ENCODE measurements at regions not wholly inside any gene's neighbourhood (a gene's known extent, or its start where the extent isn't known, plus 50 kb on each side); places are given as distances from the start of the nearest gene placed in this dataset.
A peak's percentile ranks its signal among the peaks of the same experiment; 100 is the strongest.
"Not testable (repeated sequence)": the region's sequence is repeated elsewhere in the genome, so short reads cannot be mapped to it uniquely, and the experiment has no call there.

DNA sequence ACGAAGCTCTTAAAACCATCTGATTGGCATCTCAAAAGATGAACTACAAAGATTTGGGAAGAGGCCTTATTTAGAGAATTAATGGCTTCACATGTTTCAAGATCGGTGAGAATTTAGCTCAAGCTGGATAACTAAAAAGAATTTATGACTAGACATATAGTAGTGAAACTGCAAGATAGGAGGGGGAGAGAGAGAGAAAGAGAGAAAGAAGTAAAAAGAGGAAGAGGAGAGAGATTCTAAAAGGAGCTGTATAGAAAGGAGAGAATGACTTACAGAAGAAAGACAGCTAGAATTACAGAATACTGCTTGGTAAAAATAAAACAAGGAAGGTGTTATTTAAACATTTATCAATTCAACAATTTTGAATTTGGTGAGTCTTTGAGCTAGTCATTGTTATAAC, 592.3 kb downstream of the SH2D4B start:
- FAIRE-seq = no peak

DNA sequence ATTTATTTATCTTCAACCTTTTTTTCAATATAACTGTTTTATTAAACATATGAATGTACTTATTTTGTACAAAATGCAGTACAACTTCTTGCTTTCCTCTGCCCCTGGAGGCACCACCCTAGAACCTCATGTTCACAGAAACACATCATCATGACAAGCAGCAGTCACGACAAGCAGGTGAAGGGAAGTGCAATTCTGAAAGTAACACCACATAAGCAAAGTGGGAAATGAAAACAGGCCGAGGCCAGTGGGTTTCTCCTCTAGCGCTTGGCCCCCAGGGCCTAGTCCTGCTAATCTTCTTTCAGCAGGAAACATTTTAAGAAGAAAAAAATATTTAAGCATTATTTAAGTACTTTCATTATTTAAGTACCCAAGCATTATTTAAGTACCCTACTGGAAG, 598.1 kb downstream of the SH2D4B start:
- FAIRE-seq = no peak

DNA sequence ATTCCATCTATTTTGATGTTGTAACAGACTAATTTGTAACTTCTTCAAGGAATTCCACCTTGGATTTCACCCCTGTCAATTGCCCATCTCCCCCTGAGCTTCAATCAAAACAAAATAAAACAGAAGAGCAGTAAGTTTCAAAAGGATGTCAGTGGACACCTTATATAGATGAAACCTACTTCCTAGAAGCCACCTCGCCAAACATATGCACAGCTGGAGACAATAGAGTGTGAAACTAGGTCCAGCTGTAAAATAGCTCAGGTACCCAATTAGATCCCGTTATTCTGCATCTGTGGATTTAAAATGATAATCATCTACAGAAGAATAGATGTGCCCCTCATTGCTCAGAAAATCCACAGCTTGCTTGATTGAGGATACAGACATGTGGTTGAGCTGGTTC, 598.6 kb downstream of the SH2D4B start:
- FAIRE-seq = no peak

DNA sequence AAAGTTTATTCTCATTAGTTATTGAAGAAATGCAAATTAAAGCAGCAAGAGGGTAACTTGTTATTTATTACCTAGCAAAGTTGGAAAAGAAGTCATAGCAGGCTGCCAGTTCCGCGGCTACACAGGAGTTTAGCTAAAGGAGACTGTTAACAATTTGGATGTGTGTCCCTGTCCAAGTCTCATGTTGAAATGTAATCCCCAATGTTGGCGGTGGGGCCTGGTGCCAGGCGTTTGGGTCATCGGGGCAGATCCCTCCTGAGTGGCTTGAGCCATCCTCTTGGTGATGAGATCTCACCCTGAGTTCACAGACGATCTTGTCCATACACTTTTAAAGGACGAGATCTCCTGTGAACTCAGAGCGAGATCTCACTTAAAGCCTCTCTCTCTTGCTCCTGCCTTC, 608.3 kb downstream of the SH2D4B start:
- FAIRE-seq = no peak

DNA sequence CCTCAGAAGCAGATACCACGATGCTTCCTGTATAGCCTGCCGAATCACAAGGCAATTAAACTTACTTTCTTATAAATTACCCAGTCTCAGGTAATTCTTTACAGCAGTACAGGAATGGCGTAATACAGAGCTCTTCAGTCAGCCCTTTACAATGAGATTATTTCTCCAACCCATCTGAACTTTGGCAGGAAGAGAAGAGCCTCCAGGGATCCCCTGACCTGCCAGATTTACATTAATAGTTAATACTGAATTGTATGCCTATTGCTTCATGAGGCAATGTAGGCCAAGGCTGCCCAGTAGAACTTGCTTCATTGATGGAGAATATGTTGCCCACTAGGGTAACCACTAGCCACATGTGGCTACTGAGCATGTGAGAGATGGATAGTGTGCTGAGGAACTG, 608.7 kb downstream of the SH2D4B start:
- no peak for FAIRE-seq

DNA sequence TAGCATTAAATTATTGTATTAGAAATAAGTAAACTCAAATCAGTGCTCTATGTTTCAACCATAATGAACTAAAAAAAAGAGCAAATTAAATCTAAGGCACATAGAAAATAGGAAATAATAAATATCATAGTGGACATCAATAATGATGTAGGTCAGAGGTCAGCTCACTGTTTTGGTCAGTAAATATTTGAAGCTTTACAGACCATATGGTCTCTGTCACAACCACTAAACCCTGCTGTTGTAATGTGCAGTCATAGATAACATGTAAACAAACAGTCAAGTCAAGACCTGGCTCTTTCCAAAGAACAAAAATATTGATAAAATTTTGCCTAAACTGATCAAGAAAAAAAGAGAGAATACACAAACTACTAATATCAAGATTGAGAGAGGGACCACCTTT, 615.0 kb downstream of the SH2D4B start:
- FAIRE-seq = no peak

DNA sequence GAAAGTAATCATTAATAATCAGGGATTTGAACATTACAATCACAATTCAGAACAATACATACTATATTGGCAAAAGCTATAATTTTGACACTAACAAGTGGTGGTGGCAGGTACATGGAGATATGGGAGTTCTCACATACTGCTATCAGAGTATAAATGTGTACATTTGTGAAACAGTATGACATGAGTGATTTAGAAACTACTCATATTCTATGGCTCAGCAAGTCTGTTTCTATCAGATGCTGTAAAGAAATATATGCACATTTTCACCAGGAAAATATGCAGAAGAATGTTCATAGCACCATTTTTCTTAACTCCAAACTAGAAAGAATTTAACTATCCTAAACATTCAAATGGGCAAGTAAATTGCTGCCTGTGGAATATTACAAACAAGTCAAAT, 620.0 kb downstream of the SH2D4B start:
- FAIRE-seq = no peak

DNA sequence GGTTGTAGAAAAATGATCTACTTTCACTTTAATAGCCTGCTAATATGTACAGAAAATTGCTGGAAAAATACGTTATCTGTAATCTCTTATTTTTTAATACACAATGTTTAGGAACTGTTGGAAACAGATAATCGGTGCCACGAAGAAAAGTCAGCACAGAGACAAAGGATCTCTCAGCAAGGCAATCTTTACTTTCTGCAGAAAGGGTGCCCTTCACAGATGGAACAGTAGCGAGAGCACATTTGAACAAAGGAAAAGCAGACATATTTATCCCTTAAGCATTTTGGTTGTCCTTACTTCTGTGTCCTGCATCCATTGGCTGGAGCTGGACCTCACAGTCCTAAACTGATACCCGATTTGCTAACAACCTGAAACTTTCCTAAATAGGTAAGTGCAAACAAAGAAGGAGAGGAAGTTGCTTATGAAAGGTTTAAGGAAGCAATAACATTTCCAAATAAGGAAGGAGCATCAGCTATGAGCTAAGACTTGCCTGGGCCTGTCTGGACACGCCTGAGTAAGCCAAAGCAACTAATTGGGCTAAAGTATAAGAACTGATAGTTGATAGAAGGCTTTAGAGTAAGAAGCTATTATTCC, 640.0 kb downstream of the SH2D4B start:
- FAIRE-seq = no peak

DNA sequence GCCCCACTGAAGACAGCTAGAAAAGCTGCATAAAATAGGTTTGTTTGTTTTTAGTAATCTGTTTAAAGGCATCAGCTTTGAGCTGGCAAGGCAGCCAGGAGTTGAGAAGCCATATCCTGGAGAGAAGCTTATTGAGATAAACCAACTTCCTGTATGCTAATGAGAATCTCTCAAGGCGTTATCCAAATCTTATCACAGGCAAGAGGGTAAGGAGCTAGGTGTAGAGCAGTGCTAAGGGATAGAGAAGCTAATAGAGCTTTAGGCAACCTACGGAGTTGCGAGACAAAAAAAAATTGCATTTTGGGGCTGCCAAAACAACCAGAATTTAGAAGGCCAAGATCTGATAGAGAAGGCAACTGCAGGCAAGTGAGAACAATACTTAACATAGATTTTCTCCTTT, 641.6 kb downstream of the SH2D4B start:
- no peak for FAIRE-seq

DNA sequence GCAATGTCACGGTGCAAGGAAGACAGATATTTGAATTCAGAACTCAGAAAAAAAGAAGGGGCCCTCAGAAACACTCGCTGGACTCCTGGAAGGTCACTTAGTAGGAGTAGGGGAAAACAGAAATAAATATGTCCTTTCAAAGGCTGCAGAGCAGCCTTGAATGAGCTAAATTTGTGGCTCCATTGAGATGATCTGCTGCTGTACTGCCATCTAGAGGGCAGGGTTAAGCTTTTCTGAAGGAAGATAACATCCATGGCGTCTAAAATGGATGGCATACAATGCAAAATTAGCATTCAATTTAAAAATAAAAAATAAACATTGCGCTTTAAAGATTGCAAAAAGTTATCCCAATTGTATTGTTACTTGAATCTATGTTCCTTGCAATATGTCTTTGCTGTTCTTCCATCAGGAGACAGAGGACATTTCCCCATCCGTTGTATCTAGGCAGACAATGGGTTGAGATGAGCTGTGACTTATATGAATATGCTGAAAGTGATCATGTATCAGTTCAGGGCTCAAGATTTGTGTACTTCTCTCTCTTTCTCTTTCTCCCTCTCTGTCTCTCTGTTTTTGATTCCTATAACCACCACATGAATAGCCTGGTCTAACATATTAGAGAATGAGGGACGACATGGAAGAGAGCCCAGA, 642.2 kb downstream of the SH2D4B start:
- FAIRE-seq = peak; percentile 72

DNA sequence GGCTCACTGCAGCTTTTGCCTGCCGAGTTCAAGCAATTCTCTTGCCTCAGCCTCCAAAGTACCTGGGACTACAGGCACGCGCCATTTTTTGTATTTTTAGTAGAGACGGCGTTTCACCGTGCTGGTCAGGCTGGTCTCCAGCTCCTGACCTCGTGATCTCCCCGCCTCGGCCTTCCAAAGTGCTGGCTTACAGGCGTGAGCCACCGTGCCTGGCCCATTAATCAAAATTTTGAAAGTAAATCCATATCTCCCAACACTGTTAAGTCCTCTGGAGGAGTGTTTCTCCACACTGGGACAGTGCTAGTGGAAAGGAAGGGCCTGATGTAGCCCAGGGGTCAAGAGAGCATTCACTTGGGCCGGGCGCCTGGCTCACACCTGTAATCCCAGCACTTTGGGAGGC, 644.6 kb downstream of the SH2D4B start:
- no peak for FAIRE-seq

DNA sequence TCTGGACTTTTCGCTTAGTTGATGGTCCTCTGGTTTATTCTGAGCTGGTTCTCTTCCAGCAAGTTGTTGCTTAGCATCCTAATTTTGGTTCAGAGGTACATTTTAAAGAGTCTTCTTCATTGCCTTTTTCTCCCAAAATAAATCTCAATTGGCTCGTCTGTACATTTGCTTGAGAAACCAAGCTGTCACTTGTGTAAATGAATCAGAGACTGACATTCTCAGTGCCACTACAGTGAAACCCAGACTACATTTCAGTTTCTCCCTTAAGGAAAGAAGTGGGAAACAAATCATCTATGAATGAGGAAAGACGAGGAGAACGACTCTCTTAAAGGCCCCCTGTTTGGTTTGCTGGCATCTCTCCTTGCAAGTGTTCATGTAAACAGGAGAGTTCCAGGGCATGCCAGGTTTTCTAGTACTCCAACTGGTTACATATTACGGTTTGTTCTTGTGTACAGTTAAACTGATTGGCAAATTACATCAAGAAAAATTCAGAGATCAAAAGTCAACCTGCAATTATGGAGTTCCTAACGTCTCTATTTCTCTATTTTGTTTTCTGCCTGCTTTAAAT, 654.6 kb downstream of the SH2D4B start:
- no peak for FAIRE-seq

DNA sequence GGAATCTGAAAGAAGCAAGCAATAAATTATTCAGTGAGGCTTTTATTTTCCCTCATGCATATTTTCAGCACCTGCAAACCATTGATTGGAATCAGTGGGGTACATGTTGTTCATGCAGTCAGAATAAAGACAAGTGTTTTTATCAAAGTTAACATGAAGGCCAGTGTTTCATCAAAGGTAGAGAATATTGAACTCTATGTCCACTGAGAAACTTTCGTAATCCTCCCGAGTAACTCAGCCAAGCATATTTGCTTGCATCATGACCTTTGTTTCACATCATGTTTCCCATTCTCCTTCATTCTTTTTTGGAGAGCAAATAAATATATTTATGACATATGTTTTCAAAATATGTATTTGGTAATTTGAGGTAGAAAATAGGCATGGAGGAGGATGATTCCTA, 663.1 kb downstream of the SH2D4B start:
- FAIRE-seq = no peak

DNA sequence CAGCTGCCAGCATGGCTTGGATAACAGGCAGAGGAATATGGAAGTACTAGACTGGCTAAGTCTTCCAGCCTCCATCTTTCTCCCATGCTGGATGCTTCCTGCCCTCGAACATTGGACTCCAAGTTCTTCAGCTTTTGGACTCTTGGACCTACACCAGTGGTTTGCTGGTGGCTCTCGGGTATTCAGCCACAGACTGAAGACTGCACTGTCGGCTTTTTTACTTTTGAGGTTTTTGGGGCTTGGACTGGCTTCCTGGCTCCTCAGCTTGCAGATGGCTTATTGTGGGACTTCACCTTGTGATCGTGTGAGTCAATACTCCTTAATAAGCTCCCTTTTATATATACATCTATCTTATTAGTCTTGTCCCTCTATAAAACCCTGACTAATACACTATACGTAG, 667.6 kb upstream of the NRG3 start:
- FAIRE-seq = not testable (repeated sequence)

DNA sequence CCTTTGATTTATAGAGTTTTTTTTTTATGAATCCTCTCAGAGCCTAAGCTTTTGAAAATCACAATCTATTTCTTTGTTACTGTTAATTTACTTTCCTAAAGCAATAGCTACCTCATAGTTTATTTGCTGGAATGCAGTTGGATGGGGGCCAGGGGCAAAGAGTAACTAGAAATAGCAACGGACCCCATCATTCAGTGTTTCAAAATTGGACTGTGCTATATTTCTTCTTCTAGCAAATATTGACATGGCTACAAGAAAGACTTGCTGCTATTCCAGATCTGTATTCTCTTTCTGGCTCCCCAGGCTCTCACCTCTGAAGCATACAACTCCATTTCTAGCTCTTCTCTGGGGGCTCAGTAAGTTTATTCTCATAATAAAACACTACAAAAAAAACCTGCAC, 661.6 kb upstream of the NRG3 start:
- FAIRE-seq = no peak

DNA sequence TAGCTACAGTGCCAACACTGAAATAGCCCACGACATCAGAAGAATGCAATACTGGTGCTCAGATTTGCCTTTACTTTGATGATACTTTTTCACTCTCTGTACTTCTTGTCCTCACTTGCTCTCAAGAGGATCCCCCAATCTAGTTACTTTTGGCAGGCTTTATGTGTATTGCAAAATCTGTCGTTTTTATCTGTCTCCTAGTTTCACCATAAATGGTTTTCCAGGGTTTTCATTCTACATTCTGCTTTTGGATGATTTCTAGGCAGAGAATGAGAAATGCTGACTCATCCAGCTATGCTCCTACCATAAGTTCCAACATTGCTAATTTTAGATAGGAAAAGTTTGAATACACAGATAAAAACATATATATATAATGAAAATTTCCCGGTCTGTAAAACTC, 659.5 kb upstream of the NRG3 start:
- FAIRE-seq = no peak

DNA sequence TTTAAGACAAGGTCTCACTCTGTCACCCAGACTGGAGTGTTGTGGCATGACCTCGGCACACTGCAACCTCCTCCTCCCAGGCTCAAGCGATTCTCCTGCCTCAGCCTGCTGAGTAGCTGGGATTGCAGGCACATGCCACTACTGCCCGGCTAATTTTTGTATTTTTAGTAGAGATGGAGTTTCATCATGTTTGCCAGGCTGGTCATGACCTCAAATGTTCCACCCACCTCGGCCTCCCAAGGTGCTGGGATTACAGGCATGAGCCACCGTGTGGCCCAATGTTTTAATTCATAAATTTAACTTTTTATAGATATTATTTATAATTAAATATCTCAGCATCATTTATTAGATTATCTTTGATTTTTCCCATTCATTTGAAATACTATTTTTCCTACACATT, 658.0 kb upstream of the NRG3 start:
- no peak for FAIRE-seq

DNA sequence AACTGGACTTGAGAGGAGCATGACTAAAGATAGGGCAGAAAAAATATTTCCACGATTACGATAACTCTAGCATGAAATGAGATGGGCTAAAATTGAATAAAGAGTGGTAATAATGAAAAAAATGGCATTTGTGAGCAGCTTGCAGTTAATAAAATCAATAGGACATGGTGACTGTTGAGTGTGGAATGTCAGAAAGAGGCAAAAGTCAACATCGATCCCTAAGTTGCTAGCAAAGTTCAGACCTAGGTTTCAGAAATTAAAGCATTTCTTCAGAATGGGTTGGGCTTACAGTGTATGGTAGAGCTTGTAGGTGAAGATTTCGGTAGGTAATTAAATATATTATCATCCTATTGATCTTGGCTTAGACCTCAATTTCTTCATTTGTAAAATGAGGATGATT, 656.7 kb upstream of the NRG3 start:
- FAIRE-seq = no peak

DNA sequence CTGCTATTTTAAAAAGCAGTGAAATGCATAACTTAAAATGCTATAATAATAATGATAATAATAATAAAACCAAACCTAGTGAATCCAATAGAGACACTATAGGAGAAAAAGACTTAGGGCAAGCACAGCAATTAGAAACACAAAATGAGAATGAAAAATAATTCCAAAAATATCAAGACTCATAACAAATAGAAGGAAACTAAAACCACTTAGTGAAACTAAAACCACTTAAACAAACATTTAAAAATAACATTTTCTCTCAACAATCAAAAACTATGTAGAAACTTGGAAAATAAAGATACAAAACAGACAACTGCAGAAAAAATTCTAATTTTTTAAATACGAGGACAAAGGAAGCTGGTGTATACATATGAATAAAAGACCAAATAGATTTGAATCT, 655.2 kb upstream of the NRG3 start:
- FAIRE-seq = no peak

DNA sequence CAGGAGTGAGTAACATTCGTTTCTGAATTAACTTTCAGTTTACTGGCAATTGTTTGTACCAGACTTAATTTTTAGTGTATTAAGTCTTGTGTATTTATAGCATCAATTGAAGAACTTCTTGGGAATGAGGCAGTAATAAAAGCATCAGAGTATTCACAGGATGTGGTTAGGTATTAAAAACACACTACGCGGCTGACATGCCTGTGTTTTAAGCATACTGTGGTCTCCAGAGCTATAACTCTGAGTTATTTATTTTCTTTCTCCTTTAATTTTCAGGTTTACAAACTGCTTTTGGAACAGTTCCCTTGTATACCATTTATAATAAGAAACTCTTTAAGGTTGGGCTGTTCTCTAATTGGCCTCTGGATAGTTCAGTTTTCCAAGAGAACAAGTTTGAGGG, 626.1 kb upstream of the NRG3 start:
- no peak for FAIRE-seq

DNA sequence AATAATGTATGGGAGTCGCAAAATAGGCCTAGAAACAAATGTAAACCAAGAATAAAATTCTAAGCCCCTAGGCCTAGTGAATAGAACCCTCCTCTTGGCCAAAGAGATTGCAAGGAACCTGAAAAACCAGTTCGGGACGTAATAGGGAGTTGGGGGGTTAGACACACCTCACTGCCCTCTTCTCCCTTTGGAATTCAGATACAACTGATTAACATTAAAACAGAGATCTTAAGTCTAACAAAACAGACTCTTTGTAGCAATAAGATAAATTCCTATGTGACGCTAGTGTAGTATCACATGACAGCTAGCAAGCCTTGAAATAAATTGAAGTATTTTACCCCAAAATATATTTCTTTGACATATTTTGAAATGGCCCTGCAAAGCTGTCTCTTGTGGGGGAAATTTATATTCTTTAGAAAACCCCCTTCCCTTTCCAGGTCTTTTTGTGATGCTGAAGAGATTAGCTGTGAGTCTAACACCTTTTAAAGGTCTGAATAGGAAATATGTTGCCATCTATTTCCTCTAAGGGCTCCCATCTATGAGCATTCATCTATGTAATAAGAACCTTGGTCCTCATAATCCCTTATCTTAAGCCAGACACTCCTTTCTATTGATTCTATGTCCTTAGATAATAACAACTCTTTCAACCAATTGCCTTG, 623.4 kb upstream of the NRG3 start:
- FAIRE-seq = no peak

DNA sequence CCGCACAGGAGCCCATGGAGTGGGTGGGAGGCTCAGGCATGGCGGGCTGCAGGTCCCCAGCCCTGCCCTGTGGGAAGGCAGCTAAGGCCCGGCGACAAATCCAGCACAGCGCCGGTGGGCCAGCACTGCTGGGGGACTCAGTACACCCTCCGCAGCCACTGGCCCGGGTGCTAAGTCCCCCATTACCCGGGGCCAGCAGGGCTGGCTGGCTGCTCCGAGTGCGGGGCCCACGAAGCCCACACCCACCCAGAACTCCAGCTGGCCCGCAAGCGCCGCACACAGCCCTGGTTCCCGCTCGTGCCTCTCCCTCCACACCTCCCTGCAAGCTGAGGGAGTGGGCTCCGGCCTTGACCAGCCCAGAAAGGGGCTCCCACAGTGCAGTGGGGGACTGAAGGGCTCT, 610.0 kb upstream of the NRG3 start:
- not testable (repeated sequence) for FAIRE-seq

DNA sequence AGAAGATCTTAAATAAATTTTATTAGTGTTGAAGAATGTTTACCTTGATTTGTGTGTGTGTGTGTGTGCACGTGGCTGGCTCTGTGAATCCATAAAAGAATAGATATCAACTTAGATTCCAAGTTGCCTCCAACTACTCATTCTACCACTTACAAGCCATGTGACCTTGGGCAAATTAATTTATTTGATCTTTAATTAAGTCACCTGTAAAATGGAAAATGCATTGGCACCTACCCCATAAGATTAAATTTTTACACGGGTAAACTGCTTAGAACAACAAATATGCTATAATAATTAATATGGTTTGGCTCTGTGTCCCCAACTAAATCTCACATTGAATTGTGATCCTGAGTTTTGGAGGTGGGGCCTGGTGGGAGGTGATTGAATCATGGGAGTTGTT, 604.9 kb upstream of the NRG3 start:
- no peak for FAIRE-seq

Data from islet of Langerhans (tissue), 1 donor.